ENCODE measurements at regions not wholly inside any gene's neighbourhood (a gene's known extent, or its start where the extent isn't known, plus 50 kb on each side); places are given as distances from the start of the nearest gene placed in this dataset.

DNA sequence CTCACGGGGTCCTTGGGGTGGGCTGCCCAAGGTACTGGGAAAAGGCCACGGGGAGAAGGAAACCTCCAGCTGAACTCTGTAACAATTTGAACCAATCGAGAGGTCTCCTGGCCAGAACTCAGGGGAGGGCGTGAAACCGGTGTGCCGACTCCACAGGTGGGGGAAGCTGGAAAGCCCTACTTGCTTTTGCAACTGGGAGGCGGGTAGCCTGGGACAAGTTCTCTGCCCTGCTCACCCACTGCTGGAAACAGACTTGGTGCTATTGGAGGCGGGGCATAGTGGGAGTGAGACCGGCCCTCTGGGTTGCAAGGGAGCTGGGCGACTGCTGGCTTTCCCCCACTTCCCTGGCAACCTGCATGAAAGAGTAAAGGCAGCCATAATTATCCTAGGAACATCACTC, 73.2 kb upstream of the SLIT3 start:
- TF ChIP-seq POLR2A (IDR thresholded peaks at IDR 0.05; ENCODE audit: low read depth, low read length) (no peak), POLR2AphosphoS5 (IDR thresholded peaks at IDR 0.05; ENCODE audit: insufficient read depth, low read depth, low read length) (no peak), MYC (IDR thresholded peaks at IDR 0.05; ENCODE audit: low read depth, low read length) (no peak), JUN (IDR thresholded peaks at IDR 0.05; ENCODE audit: borderline replicate concordance, insufficient read depth, insufficient read length, low read depth) (no peak), FOS (IDR thresholded peaks at IDR 0.05; ENCODE audit: borderline replicate concordance, insufficient read depth, low read length) (no peak)
- TF ChIP-seq, protein P1, sequence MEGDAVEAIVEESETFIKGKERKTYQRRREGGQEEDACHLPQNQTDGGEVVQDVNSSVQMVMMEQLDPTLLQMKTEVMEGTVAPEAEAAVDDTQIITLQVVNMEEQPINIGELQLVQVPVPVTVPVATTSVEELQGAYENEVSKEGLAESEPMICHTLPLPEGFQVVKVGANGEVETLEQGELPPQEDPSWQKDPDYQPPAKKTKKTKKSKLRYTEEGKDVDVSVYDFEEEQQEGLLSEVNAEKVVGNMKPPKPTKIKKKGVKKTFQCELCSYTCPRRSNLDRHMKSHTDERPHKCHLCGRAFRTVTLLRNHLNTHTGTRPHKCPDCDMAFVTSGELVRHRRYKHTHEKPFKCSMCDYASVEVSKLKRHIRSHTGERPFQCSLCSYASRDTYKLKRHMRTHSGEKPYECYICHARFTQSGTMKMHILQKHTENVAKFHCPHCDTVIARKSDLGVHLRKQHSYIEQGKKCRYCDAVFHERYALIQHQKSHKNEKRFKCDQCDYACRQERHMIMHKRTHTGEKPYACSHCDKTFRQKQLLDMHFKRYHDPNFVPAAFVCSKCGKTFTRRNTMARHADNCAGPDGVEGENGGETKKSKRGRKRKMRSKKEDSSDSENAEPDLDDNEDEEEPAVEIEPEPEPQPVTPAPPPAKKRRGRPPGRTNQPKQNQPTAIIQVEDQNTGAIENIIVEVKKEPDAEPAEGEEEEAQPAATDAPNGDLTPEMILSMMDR (IDR thresholded peaks at IDR 0.05; ENCODE audit: extremely low read depth in 1 of 2, insufficient read depth in 1 of 2, low read depth in 1 of 2, low read length in 2 of 2), result no peak

Data from endothelial cell of umbilical vein (primary cell).